Non-pigmented ciliary epithelial cell (primary cell): ENCODE measurements at regions not wholly inside any gene's neighbourhood (a gene's known extent, or its start where the extent isn't known, plus 50 kb on each side); places are given as distances from the start of the nearest gene placed in this dataset.
"Not testable (repeated sequence)": the region's sequence is repeated elsewhere in the genome, so short reads cannot be mapped to it uniquely, and the experiment has no call there.

Experiments used
- DNase-seq: peaks from one replicate; pipeline ENCODE4 v3.0.0-alpha.2; 2010; ENCODE audit warnings: low read depth

GRCh38 chr4:53920116-53920515 is 144.3 kb downstream of the CHIC2 start:
- DNase-seq = no peak

GRCh38 chr4:53919535-53919934 is 144.9 kb downstream of the CHIC2 start:
- no peak for DNase-seq

- DNase-seq = no peak
These were observed 146.7 kb downstream of the CHIC2 start for GRCh38 chr4:53917729-53918128.

- DNase-seq = no peak
These were observed 147.9 kb downstream of the CHIC2 start for GRCh38 chr4:53916431-53916889.

GRCh38 chr4:53914313-53915016 is 149.9 kb downstream of the CHIC2 start:
- DNase-seq = peak; percentile 73

- DNase-seq = no peak
These were observed 150.6 kb downstream of the CHIC2 start for GRCh38 chr4:53913771-53914170.

- DNase-seq = no peak
These were observed 151.5 kb downstream of the CHIC2 start for GRCh38 chr4:53912766-53913497.

- peak; percentile 88 for DNase-seq
These were observed 155.7 kb downstream of the CHIC2 start for GRCh38 chr4:53908661-53909078.

GRCh38 chr4:53907772-53908171 is 156.6 kb downstream of the CHIC2 start:
- no peak for DNase-seq

- no peak for DNase-seq
These were observed 157.7 kb downstream of the CHIC2 start for GRCh38 chr4:53906606-53907190.

GRCh38 chr4:53905941-53906377 is 158.4 kb downstream of the CHIC2 start:
- no peak for DNase-seq

GRCh38 chr4:53905276-53905940 is 159.0 kb downstream of the CHIC2 start:
- DNase-seq = no peak

- DNase-seq = no peak
These were observed 161.6 kb downstream of the CHIC2 start for GRCh38 chr4:53902786-53903185.

- DNase-seq = no peak
These were observed 164.1 kb downstream of the CHIC2 start for GRCh38 chr4:53900271-53900649.

- DNase-seq = no peak
These were observed 164.7 kb downstream of the CHIC2 start for GRCh38 chr4:53899586-53900270.

- no peak for DNase-seq
These were observed 169.3 kb downstream of the CHIC2 start for GRCh38 chr4:53895137-53895536.

GRCh38 chr4:53890461-53890860 is 173.9 kb downstream of the CHIC2 start:
- no peak for DNase-seq

- no peak for DNase-seq
These were observed 174.9 kb downstream of the CHIC2 start for GRCh38 chr4:53889326-53890055.

- DNase-seq = no peak
These were observed 178.3 kb downstream of the CHIC2 start for GRCh38 chr4:53886090-53886489.

GRCh38 chr4:53885668-53886067 is 178.7 kb downstream of the CHIC2 start:
- DNase-seq = no peak

- not testable (repeated sequence) for DNase-seq
These were observed 187.3 kb downstream of the CHIC2 start for GRCh38 chr4:53877096-53877495.
